ENCODE measurements at regions not wholly inside any gene's neighbourhood (a gene's known extent, or its start where the extent isn't known, plus 50 kb on each side); places are given as distances from the start of the nearest gene placed in this dataset.
A peak's percentile ranks its signal among the peaks of the same experiment; 100 is the strongest.

DNA sequence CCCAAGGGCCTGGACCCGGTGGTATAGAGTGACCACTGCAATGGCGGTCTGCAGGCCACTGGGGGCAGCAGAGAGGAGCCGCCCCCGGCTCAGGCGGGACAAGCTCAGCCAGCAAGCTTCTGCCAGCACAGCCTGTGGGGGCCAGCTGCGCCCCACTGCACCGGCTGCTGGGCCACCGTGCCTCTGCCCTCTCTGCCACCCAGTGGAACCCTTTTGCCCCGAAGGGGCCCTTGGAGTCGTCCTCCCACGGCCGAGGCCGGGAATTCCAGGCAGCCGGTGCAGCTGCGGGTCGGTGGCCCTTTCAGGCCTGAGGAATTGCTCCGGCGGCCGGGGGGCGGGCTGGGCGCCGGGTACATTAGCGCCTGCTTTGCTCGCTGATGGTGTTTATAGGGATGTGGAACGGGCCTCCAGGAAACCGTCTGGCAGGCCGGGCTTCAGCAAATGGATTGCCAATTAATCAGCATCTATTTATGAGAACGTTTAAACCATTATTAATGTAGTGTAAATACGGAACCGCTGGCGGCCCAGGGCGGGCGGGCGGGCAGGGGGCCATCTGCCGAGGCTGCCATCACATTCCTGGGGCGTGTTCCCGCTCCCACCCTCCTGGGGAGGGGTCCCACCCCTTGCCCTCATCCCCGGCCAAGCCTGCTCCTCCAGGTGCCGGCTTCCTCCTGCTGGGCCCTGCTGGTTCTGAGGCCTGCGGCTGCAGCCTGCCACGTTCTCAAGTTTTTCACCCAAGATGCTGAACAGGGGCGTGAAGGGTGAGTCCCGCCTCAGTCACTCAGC, 127.4 kb downstream of the BARX1 start:
- H3K27ac ChIP-seq (ENCODE audit: low read length), result no peak overlapping the region
- H3K9me3 ChIP-seq (ENCODE audit: insufficient read depth, low read length, severe bottlenecking), result no peaks in the 10 kb centered on the region
- H2AFZ ChIP-seq (ENCODE audit: low read depth, low read length), result no peak overlapping the region
- no peak overlapping the region for H3K4me3 ChIP-seq (ENCODE audit: low read depth in 1 of 2, low read length in 2 of 2)
- no peak for TF ChIP-seq EZH2 (IDR thresholded peaks at IDR 0.05; ENCODE audit: borderline replicate concordance, low read depth, low read length, severe bottlenecking)
- TF ChIP-seq, protein P1, sequence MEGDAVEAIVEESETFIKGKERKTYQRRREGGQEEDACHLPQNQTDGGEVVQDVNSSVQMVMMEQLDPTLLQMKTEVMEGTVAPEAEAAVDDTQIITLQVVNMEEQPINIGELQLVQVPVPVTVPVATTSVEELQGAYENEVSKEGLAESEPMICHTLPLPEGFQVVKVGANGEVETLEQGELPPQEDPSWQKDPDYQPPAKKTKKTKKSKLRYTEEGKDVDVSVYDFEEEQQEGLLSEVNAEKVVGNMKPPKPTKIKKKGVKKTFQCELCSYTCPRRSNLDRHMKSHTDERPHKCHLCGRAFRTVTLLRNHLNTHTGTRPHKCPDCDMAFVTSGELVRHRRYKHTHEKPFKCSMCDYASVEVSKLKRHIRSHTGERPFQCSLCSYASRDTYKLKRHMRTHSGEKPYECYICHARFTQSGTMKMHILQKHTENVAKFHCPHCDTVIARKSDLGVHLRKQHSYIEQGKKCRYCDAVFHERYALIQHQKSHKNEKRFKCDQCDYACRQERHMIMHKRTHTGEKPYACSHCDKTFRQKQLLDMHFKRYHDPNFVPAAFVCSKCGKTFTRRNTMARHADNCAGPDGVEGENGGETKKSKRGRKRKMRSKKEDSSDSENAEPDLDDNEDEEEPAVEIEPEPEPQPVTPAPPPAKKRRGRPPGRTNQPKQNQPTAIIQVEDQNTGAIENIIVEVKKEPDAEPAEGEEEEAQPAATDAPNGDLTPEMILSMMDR (IDR thresholded peaks at IDR 0.05; ENCODE audit: borderline replicate concordance, extremely low read depth, low read length, poor library complexity, severe bottlenecking), result peak; percentile 58
- no peaks in the 10 kb centered on the region for H4K20me1 ChIP-seq (ENCODE audit: insufficient read depth, low read length)
- H3K4me1 ChIP-seq (ENCODE audit: insufficient read depth, low read length), result no peaks in the 10 kb centered on the region
- 0 out of 3 replicates have a peak, but pooled peaks have one; percentile 48 for ATAC-seq (ENCODE audit: insufficient read depth, low read depth)
- H3K9ac ChIP-seq (ENCODE audit: low read depth, low read length), result no peak overlapping the region
- DNase-seq, result no peak
- H3K4me2 ChIP-seq (ENCODE audit: insufficient read depth, low read length), result no peak overlapping the region
- no peaks in the 10 kb centered on the region for H3K79me2 ChIP-seq (ENCODE audit: insufficient read depth, low read length)
- H3K36me3 ChIP-seq (ENCODE audit: insufficient read depth, low read length), result no peaks in the 10 kb centered on the region
- H3K27me3 ChIP-seq (ENCODE audit: insufficient read depth, low read length, poor library complexity), result peaks cover 2% of the 10 kb centered on the region

DNA sequence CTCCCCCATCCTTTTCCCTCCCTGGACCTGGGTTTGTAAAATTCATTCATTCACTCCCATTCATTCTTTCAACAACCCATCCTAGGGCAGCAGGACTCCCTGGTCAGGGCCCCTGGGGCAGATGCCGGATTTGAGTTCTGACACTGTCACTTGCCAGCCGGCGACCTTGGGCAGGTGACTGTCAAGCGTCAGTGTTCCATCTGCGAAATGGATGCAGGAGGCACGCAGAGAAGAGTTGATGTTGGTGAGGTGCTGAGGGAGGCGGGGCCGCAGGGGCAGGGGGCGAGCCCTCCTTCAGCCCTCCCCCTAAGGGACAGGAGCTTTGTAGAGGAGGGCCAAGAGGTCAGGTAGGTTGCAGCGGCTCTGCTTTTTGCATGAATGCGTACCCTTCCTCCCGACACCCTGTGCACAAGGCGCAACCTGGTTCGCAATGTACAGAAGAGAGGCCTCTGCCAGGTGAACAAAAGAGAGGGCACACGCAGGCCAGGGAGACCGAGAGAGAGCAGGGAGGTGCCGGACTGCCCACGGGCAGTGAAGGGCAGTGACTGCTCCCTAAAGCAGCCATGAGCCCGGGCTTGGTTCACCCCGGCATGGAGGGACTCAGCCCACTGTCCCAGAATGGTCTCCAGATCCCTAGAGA, 128.1 kb downstream of the BARX1 start:
- Histone ChIP-seq H2AFZ (ENCODE audit: low read depth, low read length) (no peak overlapping the region), H3K27ac (ENCODE audit: low read length) (no peak overlapping the region), H3K4me1 (ENCODE audit: insufficient read depth, low read length) (no peaks in the 10 kb centered on the region), H3K9me3 (ENCODE audit: insufficient read depth, low read length, severe bottlenecking) (no peaks in the 10 kb centered on the region), H3K4me3 (ENCODE audit: low read depth in 1 of 2, low read length in 2 of 2) (no peak overlapping the region), H3K79me2 (ENCODE audit: insufficient read depth, low read length) (no peaks in the 10 kb centered on the region), H4K20me1 (ENCODE audit: insufficient read depth, low read length) (no peaks in the 10 kb centered on the region), H3K9ac (ENCODE audit: low read depth, low read length) (no peak overlapping the region), H3K27me3 (ENCODE audit: insufficient read depth, low read length, poor library complexity) (peaks cover 2% of the 10 kb centered on the region), H3K36me3 (ENCODE audit: insufficient read depth, low read length) (no peaks in the 10 kb centered on the region), H3K4me2 (ENCODE audit: insufficient read depth, low read length) (no peak overlapping the region)
- DNase-seq (no peak), ATAC-seq (ENCODE audit: insufficient read depth, low read depth) (no peak)
- TF ChIP-seq, protein P1 (IDR thresholded peaks at IDR 0.05; ENCODE audit: borderline replicate concordance, extremely low read depth, low read length, poor library complexity, severe bottlenecking), result no peak
- TF ChIP-seq EZH2 (IDR thresholded peaks at IDR 0.05; ENCODE audit: borderline replicate concordance, low read depth, low read length, severe bottlenecking), result no peak

DNA sequence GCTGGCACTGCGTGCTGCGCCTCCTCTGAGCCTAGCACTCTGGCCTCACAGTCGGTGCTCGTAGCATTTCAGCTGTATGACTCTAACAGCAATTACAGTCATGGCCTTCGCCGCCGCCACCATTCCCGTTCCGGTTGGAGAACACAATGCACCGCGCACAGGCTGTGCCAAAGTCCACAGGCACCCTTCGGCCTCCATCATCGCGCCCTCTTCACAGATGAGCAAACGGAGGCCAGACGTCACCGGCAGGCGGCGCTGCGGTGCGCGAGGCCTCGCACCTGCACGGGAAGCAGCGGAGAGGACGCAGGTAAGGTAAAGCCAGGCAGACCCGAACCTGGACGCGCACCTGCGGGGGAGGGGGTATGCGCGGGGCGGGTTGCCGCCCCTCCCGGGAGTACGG, 128.9 kb downstream of the BARX1 start:
- no peaks in the 10 kb centered on the region for H3K4me1 ChIP-seq (ENCODE audit: insufficient read depth, low read length)
- H3K9ac ChIP-seq (ENCODE audit: low read depth, low read length), result no peak overlapping the region
- no peaks in the 10 kb centered on the region for H3K79me2 ChIP-seq (ENCODE audit: insufficient read depth, low read length)
- TF ChIP-seq, protein P1 (IDR thresholded peaks at IDR 0.05; ENCODE audit: borderline replicate concordance, extremely low read depth, low read length, poor library complexity, severe bottlenecking), result no peak
- no peak for TF ChIP-seq EZH2 (IDR thresholded peaks at IDR 0.05; ENCODE audit: borderline replicate concordance, low read depth, low read length, severe bottlenecking)
- H3K4me3 ChIP-seq (ENCODE audit: low read depth in 1 of 2, low read length in 2 of 2), result no peak overlapping the region
- no peak overlapping the region for H3K27ac ChIP-seq (ENCODE audit: low read length)
- H2AFZ ChIP-seq (ENCODE audit: low read depth, low read length), result no peak overlapping the region
- DNase-seq (no peak), ATAC-seq (ENCODE audit: insufficient read depth, low read depth) (no peak)
- no peaks in the 10 kb centered on the region for H3K36me3 ChIP-seq (ENCODE audit: insufficient read depth, low read length)
- H3K27me3 ChIP-seq (ENCODE audit: insufficient read depth, low read length, poor library complexity), result peaks cover 2% of the 10 kb centered on the region
- H4K20me1 ChIP-seq (ENCODE audit: insufficient read depth, low read length), result no peaks in the 10 kb centered on the region
- H3K4me2 ChIP-seq (ENCODE audit: insufficient read depth, low read length), result no peak overlapping the region
- H3K9me3 ChIP-seq (ENCODE audit: insufficient read depth, low read length, severe bottlenecking), result no peaks in the 10 kb centered on the region

Measured in DND-41 (cell line).